Stimulated activated naive CD8-positive, alpha-beta T cell treated with anti-CD3 and anti-CD28 coated beads, Interleukin-15, amount 100 ng/mL, for 72 hours (primary cell): ENCODE measurements at regions not wholly inside any gene's neighbourhood (a gene's known extent, or its start where the extent isn't known, plus 50 kb on each side); places are given as distances from the start of the nearest gene placed in this dataset.
"Not testable (repeated sequence)": the region's sequence is repeated elsewhere in the genome, so short reads cannot be mapped to it uniquely, and the experiment has no call there.

ENCODE experiments used
- ATAC-seq: fragments of 150-1000 bp; cut with Tn5 transposase; 2 replicates; pipeline ENCODE4 v1.10.0; 2021; ENCODE audit warnings: mild to moderate bottlenecking, moderate library complexity
- DNase-seq, 2 donors: peaks; one replicate each; pipeline ENCODE4 v3.0.0; 2021 to 2022
- H3K27ac Mint-ChIP-seq, 2 donors: one replicate each; pipeline ENCODE4 v1.8.0; 2022; ENCODE audit warnings: mild to moderate bottlenecking in 2 of 2, mixed read lengths in 2 of 2, moderate library complexity in 2 of 2
- H3K27me3 Mint-ChIP-seq: one replicate; pipeline ENCODE4 v1.8.0; 2022; ENCODE audit warnings: mixed read lengths
- H3K4me1 Mint-ChIP-seq: one replicate; pipeline ENCODE4 v1.8.0; 2022; ENCODE audit warnings: mild to moderate bottlenecking, mixed read lengths
- H3K4me3 Mint-ChIP-seq, 2 donors: one replicate each; pipeline ENCODE4 v1.8.0; 2022; ENCODE audit warnings: mild to moderate bottlenecking in 2 of 2, mixed read lengths in 2 of 2, moderate library complexity in 1 of 2
- H3K9me3 Mint-ChIP-seq, 2 donors: one replicate each; pipeline ENCODE4 v1.8.0; 2022; ENCODE audit warnings: mixed read lengths in 2 of 2

GRCh38 chr21:10354851-10355578 lies 166.4 kb upstream of the TPTE start:
- ATAC-seq, H3K27me3 Mint-ChIP-seq, DNase-seq, H3K4me3 Mint-ChIP-seq, H3K27ac Mint-ChIP-seq, H3K4me1 Mint-ChIP-seq: not testable (repeated sequence)
- H3K9me3 Mint-ChIP-seq: peaks cover 49 to 58% of the 10 kb centered on the region in 2 donors

- not testable (repeated sequence) for H3K27me3 Mint-ChIP-seq, H3K4me3 Mint-ChIP-seq, H3K27ac Mint-ChIP-seq, H3K4me1 Mint-ChIP-seq, DNase-seq, ATAC-seq
- peaks cover 48 to 55% of the 10 kb centered on the region in 2 donors for H3K9me3 Mint-ChIP-seq
These were observed 162.3 kb upstream of the TPTE start for GRCh38 chr21:10359120-10359519.

- DNase-seq, H3K27ac Mint-ChIP-seq, H3K4me1 Mint-ChIP-seq, H3K27me3 Mint-ChIP-seq, ATAC-seq, H3K4me3 Mint-ChIP-seq: not testable (repeated sequence)
- H3K9me3 Mint-ChIP-seq: peaks cover 43 to 47% of the 10 kb centered on the region in 2 donors
These were observed 161.5 kb upstream of the TPTE start for GRCh38 chr21:10359911-10360310.

- not testable (repeated sequence) for H3K4me1 Mint-ChIP-seq, DNase-seq, H3K27ac Mint-ChIP-seq, ATAC-seq, H3K27me3 Mint-ChIP-seq, H3K4me3 Mint-ChIP-seq
- H3K9me3 Mint-ChIP-seq: peaks cover 41 to 45% of the 10 kb centered on the region in 2 donors
These were observed 160.1 kb upstream of the TPTE start for GRCh38 chr21:10361214-10361736.

GRCh38 chr21:10362816-10363215 lies 158.6 kb upstream of the TPTE start:
- not testable (repeated sequence) for H3K4me1 Mint-ChIP-seq, H3K27me3 Mint-ChIP-seq, DNase-seq, H3K27ac Mint-ChIP-seq, H3K4me3 Mint-ChIP-seq, ATAC-seq
- H3K9me3 Mint-ChIP-seq: peaks cover 35 to 45% of the 10 kb centered on the region in 2 donors

GRCh38 chr21:10363321-10363720 lies 158.1 kb upstream of the TPTE start:
- not testable (repeated sequence) for H3K4me1 Mint-ChIP-seq, ATAC-seq, H3K27ac Mint-ChIP-seq, H3K27me3 Mint-ChIP-seq, H3K4me3 Mint-ChIP-seq, DNase-seq
- peaks cover 35 to 45% of the 10 kb centered on the region in 2 donors for H3K9me3 Mint-ChIP-seq

- H3K4me1 Mint-ChIP-seq, ATAC-seq, H3K4me3 Mint-ChIP-seq, H3K27ac Mint-ChIP-seq, H3K27me3 Mint-ChIP-seq, DNase-seq: not testable (repeated sequence)
- peaks cover 23% of the 10 kb centered on the region in 2 donors for H3K9me3 Mint-ChIP-seq
These were observed 155.2 kb upstream of the TPTE start for GRCh38 chr21:10366210-10366609.

GRCh38 chr21:10367586-10367985 lies 153.8 kb upstream of the TPTE start:
- not testable (repeated sequence) for H3K27me3 Mint-ChIP-seq, H3K4me3 Mint-ChIP-seq, H3K27ac Mint-ChIP-seq, H3K4me1 Mint-ChIP-seq, DNase-seq
- H3K9me3 Mint-ChIP-seq: peaks cover 11 to 13% of the 10 kb centered on the region in 2 donors
- ATAC-seq: peak; percentile 47

- H3K4me1 Mint-ChIP-seq, H3K9me3 Mint-ChIP-seq, H3K27me3 Mint-ChIP-seq, H3K27ac Mint-ChIP-seq, H3K4me3 Mint-ChIP-seq: not testable (repeated sequence)
- DNase-seq (peak in 1 of 2 donors; percentile 29), ATAC-seq (peak; percentile 43)
These were observed 153.0 kb upstream of the TPTE start for GRCh38 chr21:10368323-10368798.

GRCh38 chr21:10369289-10369688 lies 152.1 kb upstream of the TPTE start:
- H3K4me1 Mint-ChIP-seq, H3K27me3 Mint-ChIP-seq, H3K27ac Mint-ChIP-seq, H3K4me3 Mint-ChIP-seq, ATAC-seq, DNase-seq, H3K9me3 Mint-ChIP-seq: not testable (repeated sequence)

- ATAC-seq, H3K4me1 Mint-ChIP-seq, H3K27ac Mint-ChIP-seq, H3K4me3 Mint-ChIP-seq, H3K27me3 Mint-ChIP-seq, DNase-seq: not testable (repeated sequence)
- H3K9me3 Mint-ChIP-seq: peaks cover 20 to 48% of the 10 kb centered on the region in 2 donors
These were observed 143.6 kb upstream of the TPTE start for GRCh38 chr21:10377758-10378157.

- not testable (repeated sequence) for H3K27ac Mint-ChIP-seq, H3K4me1 Mint-ChIP-seq, ATAC-seq, H3K27me3 Mint-ChIP-seq, DNase-seq, H3K4me3 Mint-ChIP-seq
- H3K9me3 Mint-ChIP-seq: peaks cover 20 to 39% of the 10 kb centered on the region in 2 donors
These were observed 141.6 kb upstream of the TPTE start for GRCh38 chr21:10379816-10380215.

GRCh38 chr21:10381687-10382060 lies 139.7 kb upstream of the TPTE start:
- H3K27me3 Mint-ChIP-seq, H3K4me1 Mint-ChIP-seq, H3K4me3 Mint-ChIP-seq, ATAC-seq, DNase-seq, H3K27ac Mint-ChIP-seq: not testable (repeated sequence)
- H3K9me3 Mint-ChIP-seq: peaks cover 10 to 23% of the 10 kb centered on the region in 2 donors

GRCh38 chr21:10382135-10382534 lies 139.2 kb upstream of the TPTE start:
- not testable (repeated sequence) for H3K4me1 Mint-ChIP-seq, H3K27me3 Mint-ChIP-seq, H3K27ac Mint-ChIP-seq, ATAC-seq, H3K4me3 Mint-ChIP-seq, DNase-seq
- peaks cover 10 to 23% of the 10 kb centered on the region in 2 donors for H3K9me3 Mint-ChIP-seq

- H3K4me3 Mint-ChIP-seq, ATAC-seq, DNase-seq, H3K27ac Mint-ChIP-seq, H3K4me1 Mint-ChIP-seq, H3K27me3 Mint-ChIP-seq: not testable (repeated sequence)
- peaks cover 10 to 18% of the 10 kb centered on the region in 2 donors for H3K9me3 Mint-ChIP-seq
These were observed 138.8 kb upstream of the TPTE start for GRCh38 chr21:10382580-10382979.

- H3K27me3 Mint-ChIP-seq, H3K9me3 Mint-ChIP-seq, ATAC-seq, DNase-seq, H3K4me1 Mint-ChIP-seq, H3K4me3 Mint-ChIP-seq, H3K27ac Mint-ChIP-seq: not testable (repeated sequence)
These were observed 137.8 kb upstream of the TPTE start for GRCh38 chr21:10383571-10383970.
